H9 (cell line): ENCODE measurements at regions not wholly inside any gene's neighbourhood (a gene's known extent, or its start where the extent isn't known, plus 50 kb on each side); places are given as distances from the start of the nearest gene placed in this dataset.

Experiments used
- DNase-seq: peaks from one replicate; pipeline ENCODE4 v3.0.0-alpha.2; 2017
- H2AFZ ChIP-seq: one replicate; pipeline ENCODE4 v1.6.1; 2013; ENCODE audit warnings: mild to moderate bottlenecking, low read length, control low read depth, moderate library complexity
- H2AK5ac ChIP-seq: 2 replicates; pipeline ENCODE4 v1.6.1; 2013; ENCODE audit warnings: low read length, control low read depth, mixed read lengths; ENCODE audit not compliant: insufficient read length
- H2BK120ac ChIP-seq: one replicate; pipeline ENCODE4 v1.6.1; 2013; ENCODE audit warnings: low read depth, mild to moderate bottlenecking, low read length, control low read depth, inconsistent platforms; ENCODE audit not compliant: poor library complexity, severe bottlenecking
- H2BK12ac ChIP-seq: 2 replicates; pipeline ENCODE4 v1.6.1; 2013; ENCODE audit warnings: low read length, control low read depth, mixed read lengths, low read depth; ENCODE audit not compliant: insufficient read length
- H2BK15ac ChIP-seq: 2 replicates; pipeline ENCODE4 v1.6.1; 2013; ENCODE audit warnings: low read depth, low read length, control low read depth
- H2BK20ac ChIP-seq: one replicate; pipeline ENCODE4 v1.6.1; 2013; ENCODE audit warnings: low read depth, mild to moderate bottlenecking, low read length, control low read depth, inconsistent platforms; ENCODE audit not compliant: poor library complexity, severe bottlenecking
- H2BK5ac ChIP-seq: 2 replicates; pipeline ENCODE4 v1.6.1; 2013; ENCODE audit warnings: low read length, control low read depth, mixed read lengths; ENCODE audit not compliant: insufficient read length
- H3K14ac ChIP-seq: 2 replicates; pipeline ENCODE4 v1.6.1; 2013; ENCODE audit warnings: low read length, control low read depth; ENCODE audit not compliant: insufficient read depth
- H3K18ac ChIP-seq: 2 replicates; pipeline ENCODE4 v1.6.1; 2013; ENCODE audit warnings: low read depth, mild to moderate bottlenecking, mixed read lengths, low read length, control low read depth; ENCODE audit not compliant: insufficient read length
- H3K23ac ChIP-seq: 2 replicates; pipeline ENCODE4 v1.6.1; 2013; ENCODE audit warnings: low read length, control low read depth, mixed read lengths, low read depth; ENCODE audit not compliant: insufficient read length
- H3K23me2 ChIP-seq: 2 replicates; pipeline ENCODE4 v1.6.1; 2013; ENCODE audit warnings: low read depth, mild to moderate bottlenecking, mixed read lengths, low read length, control low read depth; ENCODE audit not compliant: insufficient read length, poor library complexity, severe bottlenecking
- H3K27ac ChIP-seq: 2 replicates; pipeline ENCODE4 v1.5.1; 2013; ENCODE audit warnings: low read length, control low read depth, mixed read lengths, low read depth; ENCODE audit not compliant: insufficient read length
- H3K27me3 ChIP-seq: 2 replicates; pipeline ENCODE4 v1.6.1; 2013; ENCODE audit warnings: low read length, control low read depth, inconsistent platforms; ENCODE audit not compliant: insufficient read depth
- H3K4ac ChIP-seq: 2 replicates; pipeline ENCODE4 v1.6.1; 2013; ENCODE audit warnings: low read depth, mild to moderate bottlenecking, control low read depth, inconsistent platforms, low read length, moderate library complexity
- H3K4me1 ChIP-seq: 2 replicates; pipeline ENCODE4 v1.6.1; 2013; ENCODE audit warnings: low read length, control low read depth, inconsistent platforms; ENCODE audit not compliant: insufficient read depth
- H3K4me2 ChIP-seq: 2 replicates; pipeline ENCODE4 v1.6.1; 2013; ENCODE audit warnings: low read length, control low read depth, mixed read lengths; ENCODE audit not compliant: insufficient read length, insufficient read depth
- H3K56ac ChIP-seq: 2 replicates; pipeline ENCODE4 v1.6.1; 2013; ENCODE audit warnings: low read depth, mild to moderate bottlenecking, mixed read lengths, low read length, control low read depth; ENCODE audit not compliant: insufficient read length
- H3K79me1 ChIP-seq: 2 replicates; pipeline ENCODE4 v1.6.1; 2013; ENCODE audit warnings: low read depth, mild to moderate bottlenecking, moderate library complexity, low read length, control low read depth, inconsistent platforms; ENCODE audit not compliant: insufficient read depth, poor library complexity, severe bottlenecking
- H3K79me2 ChIP-seq: 2 replicates; pipeline ENCODE4 v1.6.1; 2013; ENCODE audit warnings: low read length, control low read depth, inconsistent platforms; ENCODE audit not compliant: insufficient read depth
- H3K9ac ChIP-seq: 2 replicates; pipeline ENCODE4 v1.6.1; 2013; ENCODE audit warnings: low read length, control low read depth, mixed read lengths; ENCODE audit not compliant: insufficient read length; ENCODE audit errors: extremely low read depth
- H3K9me3 ChIP-seq: one replicate; pipeline ENCODE4 v1.6.1; 2013; ENCODE audit warnings: low read depth, low read length, inconsistent platforms; ENCODE audit not compliant: control insufficient read depth
- H3T11ph ChIP-seq: one replicate; pipeline ENCODE4 v1.6.1; 2013; ENCODE audit warnings: mild to moderate bottlenecking, low read length, control low read depth, inconsistent platforms
- H4K20me1 ChIP-seq: one replicate; pipeline ENCODE4 v1.6.1; 2013; ENCODE audit not compliant: control insufficient read depth, insufficient read length, insufficient read depth
- H4K5ac ChIP-seq: 2 replicates; pipeline ENCODE4 v1.6.1; 2013; ENCODE audit warnings: low read depth, mild to moderate bottlenecking, mixed read lengths, low read length, control low read depth; ENCODE audit not compliant: insufficient read length
- H4K8ac ChIP-seq: replicated peaks from 2 replicates; pipeline ENCODE4 v1.6.1; 2013; ENCODE audit warnings: low read length, control low read depth, mixed read lengths, low read depth; ENCODE audit not compliant: insufficient read length
- H4K91ac ChIP-seq: 2 replicates; pipeline ENCODE4 v1.6.1; 2013; ENCODE audit warnings: low read depth, mild to moderate bottlenecking, moderate library complexity, mixed read lengths, low read length, control low read depth; ENCODE audit not compliant: insufficient read length
- H3K27ac Mint-ChIP-seq, 3 experiments: 2 replicates in 2 of 3; 3 replicates in 1 of 3; pipeline ENCODE4 v1.8.0; 2020 to 2021; ENCODE audit warnings: mixed read lengths in 3 of 3, mild to moderate bottlenecking in 1 of 3, moderate library complexity in 1 of 3
- H3K27me3 Mint-ChIP-seq: 2 replicates; pipeline ENCODE4 v1.8.0; 2021; ENCODE audit warnings: low read depth, mild to moderate bottlenecking, moderate library complexity, mixed read lengths
- H3K36me3 Mint-ChIP-seq, 3 experiments: 2 replicates in 2 of 3; 3 replicates in 1 of 3; pipeline ENCODE4 v1.8.0; 2020 to 2021; ENCODE audit warnings: low read depth in 3 of 3, mixed read lengths in 3 of 3; ENCODE audit not compliant: insufficient read depth in 1 of 3
- H3K4me1 Mint-ChIP-seq, 2 experiments: 2 replicates each; pipeline ENCODE4 v1.8.0; 2020; ENCODE audit warnings: mixed read lengths in 2 of 2
- H3K4me3 Mint-ChIP-seq, 2 experiments: 2 replicates in 1 of 2; 3 replicates in 1 of 2; pipeline ENCODE4 v1.8.0; 2020 to 2021; ENCODE audit warnings: mild to moderate bottlenecking in 2 of 2, mixed read lengths in 2 of 2, moderate library complexity in 1 of 2
- H3K9me3 Mint-ChIP-seq, 2 experiments: 2 replicates in 1 of 2; 3 replicates in 1 of 2; pipeline ENCODE4 v1.8.0; 2020; ENCODE audit warnings: mild to moderate bottlenecking in 2 of 2, mixed read lengths in 2 of 2, moderate library complexity in 1 of 2
- WGBS: extraction: QIAGEN DNeasy Blood & Tissue Kit; methylation state at CpG from one replicate; pipeline ENCODE4 v1.1.7; 2013; ENCODE audit warnings: missing lambda C conversion rate, low lambda C conversion rate, mixed read lengths; ENCODE audit not compliant: insufficient read length; ENCODE audit errors: extremely low coverage; 5-methylcytosine and 5-hydroxymethylcytosine counted together
- TF ChIP-seq, protein P1 (sequence below): fragments of 200-600 bp; sonication (generic); conservative IDR thresholded peaks from 3 replicates; pipeline ENCODE4 v1.8.0; 2021; ENCODE audit warnings: antibody characterized with exemption, mild to moderate bottlenecking

DNA sequence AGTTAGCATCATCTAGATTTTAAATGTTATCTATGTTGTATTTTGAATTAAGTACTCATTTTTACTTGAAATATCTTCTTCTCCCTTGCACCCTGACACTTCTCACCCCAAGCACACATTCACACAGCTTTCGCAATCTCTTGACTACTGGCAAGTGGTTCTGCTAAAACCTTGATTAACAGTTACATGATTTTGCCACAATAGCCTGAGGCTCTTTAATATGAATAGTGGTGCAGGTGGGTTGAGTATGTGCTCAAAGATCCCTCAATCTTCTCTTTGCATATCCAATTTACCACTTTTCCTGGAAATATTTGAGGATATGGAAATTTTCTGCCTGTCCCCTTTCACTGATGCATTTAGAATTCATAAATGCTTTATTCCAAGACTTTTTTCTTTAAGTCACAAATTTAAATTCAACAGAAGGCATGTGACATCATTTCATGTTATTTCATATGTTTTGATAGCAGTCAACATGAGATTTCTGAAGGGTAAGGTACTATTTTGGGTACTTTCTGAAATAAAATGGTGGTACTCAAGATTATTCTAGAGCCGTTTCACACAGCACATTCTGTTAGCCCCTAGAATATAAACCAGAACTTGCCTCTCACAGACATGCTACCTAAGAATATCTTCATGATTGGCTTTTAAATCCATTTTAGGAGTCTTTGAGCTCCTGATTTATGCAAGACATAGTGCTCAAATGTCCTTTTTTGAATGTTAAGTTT is 339.7 kb downstream of the RPRM start:
- Histone ChIP-seq H3K27me3 (no peaks in the 10 kb centered on the region), H2BK5ac (no peak overlapping the region), H4K20me1 (no peaks in the 10 kb centered on the region), H2BK12ac (no peak overlapping the region), H3K27ac (no peak overlapping the region), H3K4ac (no peak overlapping the region), H2AK5ac (no peak overlapping the region), H3K79me1 (no peaks in the 10 kb centered on the region), H2BK15ac (no peak overlapping the region), H3T11ph (no peak overlapping the region), H3K14ac (no peak overlapping the region), H3K23ac (no peak overlapping the region), H4K91ac (no peak overlapping the region), H3K4me2 (no peak overlapping the region), H4K8ac (no peak overlapping the region), H3K18ac (no peak overlapping the region), H4K5ac (no peak overlapping the region), H2AFZ (no peak overlapping the region), H2BK20ac (no peak overlapping the region), H3K9ac (no peak overlapping the region), H3K9me3 (no peaks in the 10 kb centered on the region), H3K23me2 (no peaks in the 10 kb centered on the region), H3K79me2 (no peaks in the 10 kb centered on the region), H3K56ac (no peak overlapping the region), H2BK120ac (no peak overlapping the region), H3K4me1 (no peaks in the 10 kb centered on the region)
- WGBS, result no CpG with 5 or more reads among the region's 2 CpGs
- H3K27me3 Mint-ChIP-seq, result no peaks in the 10 kb centered on the region
- DNase-seq, result no peak
- H3K4me1 Mint-ChIP-seq, result peaks cover 3 to 15% of the 10 kb centered on the region in 2 experiments; a peak in 3 of 4 replicates
- no peak overlapping the region for H3K4me3 Mint-ChIP-seq
- no peaks in the 10 kb centered on the region for H3K36me3 Mint-ChIP-seq
- no peak overlapping the region for H3K27ac Mint-ChIP-seq
- no peaks in the 10 kb centered on the region for H3K9me3 Mint-ChIP-seq
- TF ChIP-seq, protein P1, sequence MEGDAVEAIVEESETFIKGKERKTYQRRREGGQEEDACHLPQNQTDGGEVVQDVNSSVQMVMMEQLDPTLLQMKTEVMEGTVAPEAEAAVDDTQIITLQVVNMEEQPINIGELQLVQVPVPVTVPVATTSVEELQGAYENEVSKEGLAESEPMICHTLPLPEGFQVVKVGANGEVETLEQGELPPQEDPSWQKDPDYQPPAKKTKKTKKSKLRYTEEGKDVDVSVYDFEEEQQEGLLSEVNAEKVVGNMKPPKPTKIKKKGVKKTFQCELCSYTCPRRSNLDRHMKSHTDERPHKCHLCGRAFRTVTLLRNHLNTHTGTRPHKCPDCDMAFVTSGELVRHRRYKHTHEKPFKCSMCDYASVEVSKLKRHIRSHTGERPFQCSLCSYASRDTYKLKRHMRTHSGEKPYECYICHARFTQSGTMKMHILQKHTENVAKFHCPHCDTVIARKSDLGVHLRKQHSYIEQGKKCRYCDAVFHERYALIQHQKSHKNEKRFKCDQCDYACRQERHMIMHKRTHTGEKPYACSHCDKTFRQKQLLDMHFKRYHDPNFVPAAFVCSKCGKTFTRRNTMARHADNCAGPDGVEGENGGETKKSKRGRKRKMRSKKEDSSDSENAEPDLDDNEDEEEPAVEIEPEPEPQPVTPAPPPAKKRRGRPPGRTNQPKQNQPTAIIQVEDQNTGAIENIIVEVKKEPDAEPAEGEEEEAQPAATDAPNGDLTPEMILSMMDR, result no peak
